AG09309 (cell line): ENCODE measurements at regions not wholly inside any gene's neighbourhood (a gene's known extent, or its start where the extent isn't known, plus 50 kb on each side); places are given as distances from the start of the nearest gene placed in this dataset.

Experiments
- DNase-seq: peaks from one replicate; pipeline ENCODE4 v3.0.0-alpha.2; 2010; ENCODE audit warnings: low read depth
- H3K4me3 ChIP-seq: 2 replicates; pipeline ENCODE4 v1.5.1; 2011; ENCODE audit warnings: mild to moderate bottlenecking, low read depth, low read length, moderate library complexity; ENCODE audit not compliant: control insufficient read depth
- CTCF ChIP-seq: IDR thresholded peaks from 2 replicates; pipeline ENCODE4 v1.5.1; 2011; ENCODE audit warnings: mild to moderate bottlenecking, low read depth, low read length, inconsistent platforms; ENCODE audit not compliant: insufficient read depth, control insufficient read depth; ENCODE audit errors: missing control alignments

GRCh38 chr10:111698711-111699110, 484.9 kb downstream of the GPAM start:
- DNase-seq, result no peak
- no peak for TF ChIP-seq CTCF
- no peak overlapping the region for H3K4me3 ChIP-seq

GRCh38 chr10:111703986-111704385, 479.6 kb downstream of the GPAM start:
- no peak overlapping the region for H3K4me3 ChIP-seq
- no peak for TF ChIP-seq CTCF

GRCh38 chr10:111705021-111705420, 478.5 kb downstream of the GPAM start:
- peak; percentile 41 for DNase-seq
- TF ChIP-seq CTCF, result no peak
- H3K4me3 ChIP-seq, result no peak overlapping the region

More at GRCh38 chr10:111703986-111704385, 479.6 kb downstream of the GPAM start:
- no peak for DNase-seq

- DNase-seq, result no peak
- TF ChIP-seq CTCF, result no peak
- H3K4me3 ChIP-seq, result no peak overlapping the region
Observed at GRCh38 chr10:111706331-111706730, 477.2 kb downstream of the GPAM start.

GRCh38 chr10:111707076-111707475, 476.5 kb downstream of the GPAM start:
- no peak for TF ChIP-seq CTCF
- DNase-seq, result peak; percentile 53
- no peak overlapping the region for H3K4me3 ChIP-seq

- DNase-seq, result no peak
- TF ChIP-seq CTCF, result no peak
- H3K4me3 ChIP-seq, result no peak overlapping the region
Observed at GRCh38 chr10:111709603-111710002, 474.0 kb downstream of the GPAM start.

GRCh38 chr10:111716032-111716431, 467.5 kb downstream of the GPAM start:
- no peak for TF ChIP-seq CTCF
- DNase-seq, result no peak
- no peak overlapping the region for H3K4me3 ChIP-seq
